ENCODE measurements at regions not wholly inside any gene's neighbourhood (a gene's known extent, or its start where the extent isn't known, plus 50 kb on each side); places are given as distances from the start of the nearest gene placed in this dataset.

- TF ChIP-seq CTCF (IDR thresholded peaks at IDR 0.05; ENCODE audit: low read depth, low read length, poor library complexity, severe bottlenecking) (no peak), EZH2phosphoT487 (IDR thresholded peaks at IDR 0.05; ENCODE audit: borderline replicate concordance, low read length) (no peak)
Measured at GRCh38 chr13:89678466-89679121, 1668.9 kb upstream of the MIR17HG start.
